ENCODE measurements at regions not wholly inside any gene's neighbourhood (a gene's known extent, or its start where the extent isn't known, plus 50 kb on each side); places are given as distances from the start of the nearest gene placed in this dataset.

DNA sequence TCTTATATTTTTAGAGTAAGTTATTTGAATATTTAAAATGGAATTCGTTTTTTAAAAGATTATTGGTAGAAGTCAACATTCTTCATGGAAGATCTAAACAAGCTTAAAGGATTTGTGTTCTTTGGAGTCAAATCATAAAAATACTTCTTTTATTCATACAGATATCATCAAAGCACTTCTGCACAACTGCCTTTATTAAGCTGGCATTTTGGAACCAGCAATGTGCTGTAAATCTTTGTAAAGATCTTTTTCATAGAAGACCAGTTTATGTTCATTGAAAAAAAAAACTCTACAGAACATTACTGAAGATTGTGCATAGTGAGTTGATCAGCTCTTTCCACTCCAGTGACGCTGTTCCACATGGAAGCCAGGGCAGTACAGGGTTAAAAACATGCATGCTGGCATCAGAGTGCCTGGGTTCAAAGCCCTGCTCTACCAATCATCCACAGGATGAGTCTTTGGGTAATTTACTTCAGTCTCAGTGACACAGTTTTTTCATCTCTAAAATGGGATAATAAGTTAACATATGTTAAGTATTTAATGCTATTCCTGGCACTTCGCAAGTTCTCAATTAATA is 109.6 kb upstream of the SLC38A4 start:
- no peak overlapping the region for H3K27ac ChIP-seq (ENCODE audit: low read depth in 1 of 2, low read length in 2 of 2)
- no peak overlapping the region for H3K4me3 ChIP-seq (replicated peaks in 1 of 3; ENCODE audit: low read depth in 2 of 3, low read length in 3 of 3)
- no peak overlapping the region for H3K9ac ChIP-seq (ENCODE audit: insufficient read depth, low read length, poor library complexity, severe bottlenecking)
- Mint-ChIP-seq H3K4me1 (no peaks in the 10 kb centered on the region), H3K27ac (no peak overlapping the region), H3K36me3 (no peaks in the 10 kb centered on the region), H3K9me3 (peaks cover 0 to 8% (median 2%) of the 10 kb centered on the region in 7 donors), H3K27me3 (ENCODE audit: low read depth in 3 of 3) (peaks cover 0 to 2% (median 1%) of the 10 kb centered on the region in 3 donors), H3K4me3 (no peak overlapping the region)
- H3K27me3 ChIP-seq (ENCODE audit: control insufficient read depth in 2 of 2, insufficient read depth in 2 of 2, low read length in 2 of 2), result no peaks in the 10 kb centered on the region
- DNase-seq, result no peak
- WGBS (ENCODE audit: insufficient coverage), result no CpG with 5 or more reads among the region's 3 CpGs
- TF ChIP-seq, protein P1, sequence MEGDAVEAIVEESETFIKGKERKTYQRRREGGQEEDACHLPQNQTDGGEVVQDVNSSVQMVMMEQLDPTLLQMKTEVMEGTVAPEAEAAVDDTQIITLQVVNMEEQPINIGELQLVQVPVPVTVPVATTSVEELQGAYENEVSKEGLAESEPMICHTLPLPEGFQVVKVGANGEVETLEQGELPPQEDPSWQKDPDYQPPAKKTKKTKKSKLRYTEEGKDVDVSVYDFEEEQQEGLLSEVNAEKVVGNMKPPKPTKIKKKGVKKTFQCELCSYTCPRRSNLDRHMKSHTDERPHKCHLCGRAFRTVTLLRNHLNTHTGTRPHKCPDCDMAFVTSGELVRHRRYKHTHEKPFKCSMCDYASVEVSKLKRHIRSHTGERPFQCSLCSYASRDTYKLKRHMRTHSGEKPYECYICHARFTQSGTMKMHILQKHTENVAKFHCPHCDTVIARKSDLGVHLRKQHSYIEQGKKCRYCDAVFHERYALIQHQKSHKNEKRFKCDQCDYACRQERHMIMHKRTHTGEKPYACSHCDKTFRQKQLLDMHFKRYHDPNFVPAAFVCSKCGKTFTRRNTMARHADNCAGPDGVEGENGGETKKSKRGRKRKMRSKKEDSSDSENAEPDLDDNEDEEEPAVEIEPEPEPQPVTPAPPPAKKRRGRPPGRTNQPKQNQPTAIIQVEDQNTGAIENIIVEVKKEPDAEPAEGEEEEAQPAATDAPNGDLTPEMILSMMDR (IDR thresholded peaks at IDR 0.05), result no peak
- no peak overlapping the region for H2AFZ ChIP-seq (ENCODE audit: insufficient read depth, low read depth, low read length, poor library complexity, severe bottlenecking)
- H3K79me2 ChIP-seq (ENCODE audit: insufficient read depth, low read length), result no peaks in the 10 kb centered on the region
- intact Hi-C loops (cut with micrococcal nuclease), result no loop called here
- H3K9me3 ChIP-seq (replicated peaks in 1 of 2; ENCODE audit: control insufficient read depth in 1 of 2, insufficient read depth in 1 of 2, low read length in 2 of 2), result no peaks in the 10 kb centered on the region
- H3K4me1 ChIP-seq (ENCODE audit: control insufficient read depth in 1 of 2, insufficient read depth in 2 of 2, low read length in 2 of 2), result no peaks in the 10 kb centered on the region
- H3K4me2 ChIP-seq (replicated peaks; ENCODE audit: extremely low read depth, low read length, poor library complexity, severe bottlenecking), result no peak overlapping the region
- H3K36me3 ChIP-seq (replicated peaks in 1 of 2; ENCODE audit: control insufficient read depth in 1 of 2, insufficient read depth in 2 of 2, low read length in 2 of 2), result no peaks in the 10 kb centered on the region
- no peaks in the 10 kb centered on the region for H4K20me1 ChIP-seq (ENCODE audit: insufficient read depth, low read length)

DNA sequence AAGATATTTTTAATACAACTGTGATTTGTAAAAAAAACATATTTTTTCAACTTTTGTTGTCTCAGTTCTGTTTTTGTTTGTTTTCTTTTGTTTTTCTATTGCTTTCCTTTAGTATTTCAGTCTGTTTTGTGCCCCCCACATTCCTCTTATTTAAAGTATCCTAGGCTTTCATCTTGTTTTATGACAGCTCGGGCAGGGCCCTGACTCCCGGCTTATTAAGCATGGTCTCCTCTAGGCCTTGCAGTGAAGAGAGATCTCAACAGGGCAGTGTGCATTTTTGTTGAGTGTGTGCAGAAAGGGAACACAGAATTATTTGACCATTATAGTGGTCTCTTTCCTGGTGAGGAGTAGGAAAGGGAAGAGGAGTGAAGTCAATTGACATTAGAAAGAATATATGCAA is 110.2 kb upstream of the SLC38A4 start:
- H3K9ac ChIP-seq (ENCODE audit: insufficient read depth, low read length, poor library complexity, severe bottlenecking), result no peak overlapping the region
- Mint-ChIP-seq H3K36me3 (no peaks in the 10 kb centered on the region), H3K9me3 (peaks cover 0 to 6% (median 2%) of the 10 kb centered on the region in 7 donors), H3K27me3 (ENCODE audit: low read depth in 3 of 3) (peaks cover 0 to 2% (median 1%) of the 10 kb centered on the region in 3 donors), H3K4me3 (no peak overlapping the region), H3K27ac (no peak overlapping the region), H3K4me1 (no peaks in the 10 kb centered on the region)
- H3K4me1 ChIP-seq (ENCODE audit: control insufficient read depth in 1 of 2, insufficient read depth in 2 of 2, low read length in 2 of 2), result no peaks in the 10 kb centered on the region
- H3K79me2 ChIP-seq (ENCODE audit: insufficient read depth, low read length), result no peaks in the 10 kb centered on the region
- no peaks in the 10 kb centered on the region for H3K9me3 ChIP-seq (replicated peaks in 1 of 2; ENCODE audit: control insufficient read depth in 1 of 2, insufficient read depth in 1 of 2, low read length in 2 of 2)
- no peak overlapping the region for H3K27ac ChIP-seq (ENCODE audit: low read depth in 1 of 2, low read length in 2 of 2)
- intact Hi-C loops (cut with micrococcal nuclease), result no loop called here
- no peak overlapping the region for H3K4me2 ChIP-seq (replicated peaks; ENCODE audit: extremely low read depth, low read length, poor library complexity, severe bottlenecking)
- WGBS (ENCODE audit: insufficient coverage), result 70% methylated on average over 2 of the region's 2 CpGs
- H3K4me3 ChIP-seq (replicated peaks in 1 of 3; ENCODE audit: low read depth in 2 of 3, low read length in 3 of 3), result no peak overlapping the region
- H2AFZ ChIP-seq (ENCODE audit: insufficient read depth, low read depth, low read length, poor library complexity, severe bottlenecking), result no peak overlapping the region
- TF ChIP-seq, protein P1 (IDR thresholded peaks at IDR 0.05), result no peak
- H4K20me1 ChIP-seq (ENCODE audit: insufficient read depth, low read length), result no peaks in the 10 kb centered on the region
- no peaks in the 10 kb centered on the region for H3K27me3 ChIP-seq (ENCODE audit: control insufficient read depth in 2 of 2, insufficient read depth in 2 of 2, low read length in 2 of 2)
- no peaks in the 10 kb centered on the region for H3K36me3 ChIP-seq (replicated peaks in 1 of 2; ENCODE audit: control insufficient read depth in 1 of 2, insufficient read depth in 2 of 2, low read length in 2 of 2)
- DNase-seq, result no peak

All from CD14-positive monocyte (primary cell).